T-helper 22 cell (primary cell): ENCODE measurements at regions not wholly inside any gene's neighbourhood (a gene's known extent, or its start where the extent isn't known, plus 50 kb on each side); places are given as distances from the start of the nearest gene placed in this dataset.

ENCODE experiments used
- DNase-seq: peaks from one replicate; pipeline ENCODE4 v3.0.0-alpha.2; 2020; ENCODE audit warnings: low read depth

GRCh38 chr3:124246376-124246775, 254.5 kb upstream of the ROPN1 start:
- no peak for DNase-seq

DNA sequence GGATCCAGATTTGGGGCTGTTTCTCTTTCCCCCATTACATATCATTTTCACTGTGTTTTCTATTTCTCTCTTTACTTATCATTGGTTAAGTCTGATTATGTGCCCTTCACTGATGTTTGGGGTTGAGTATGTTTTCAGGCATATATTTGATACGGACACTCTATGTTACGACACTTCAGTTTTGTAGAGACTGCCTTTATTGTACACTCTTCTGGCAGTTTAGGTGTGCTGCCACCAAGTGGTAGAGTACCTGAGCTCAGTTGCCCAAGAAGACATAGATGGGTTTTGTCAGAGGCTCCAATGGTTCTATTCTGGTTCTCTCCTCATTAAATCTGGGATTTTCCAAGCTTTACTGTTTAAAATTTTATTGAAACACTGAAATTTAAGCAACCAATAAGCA, 255.0 kb upstream of the ROPN1 start:
- DNase-seq = no peak

GRCh38 chr3:124248471-124249028, 256.6 kb upstream of the ROPN1 start:
- no peak for DNase-seq

- DNase-seq = no peak
Measured at GRCh38 chr3:124249038-124249437, 257.1 kb upstream of the ROPN1 start.

GRCh38 chr3:124250053-124250452, 258.1 kb upstream of the ROPN1 start:
- DNase-seq = no peak

- DNase-seq = no peak
Measured at GRCh38 chr3:124256156-124256555, 264.2 kb upstream of the ROPN1 start.

GRCh38 chr3:124256599-124256998, 264.7 kb upstream of the ROPN1 start:
- DNase-seq = no peak

DNA sequence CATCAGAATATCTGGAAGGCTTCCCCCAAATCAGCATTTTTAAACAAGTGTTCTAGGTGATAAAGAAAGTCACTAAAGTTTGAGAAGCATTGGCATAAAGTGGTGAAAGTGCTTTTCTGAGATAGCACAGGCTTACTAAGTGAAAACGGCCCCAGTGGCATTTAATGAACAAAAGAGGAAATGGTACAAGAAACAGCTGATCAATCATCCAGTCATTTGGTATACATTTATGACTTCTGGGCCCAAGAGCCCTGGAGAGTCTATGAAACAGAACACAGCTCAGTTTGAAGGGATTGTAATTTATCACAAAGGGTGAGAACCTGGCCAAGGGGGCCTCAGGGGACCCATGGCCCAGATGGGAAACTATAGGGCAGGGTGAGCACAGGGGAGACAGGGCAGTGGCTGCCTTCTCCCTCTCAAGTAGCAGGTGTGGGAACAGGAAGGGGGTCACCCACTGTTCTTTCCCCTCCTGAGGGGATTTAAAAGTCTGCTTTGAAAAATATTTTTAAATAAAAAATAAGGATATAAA, 265.5 kb upstream of the ROPN1 start:
- no peak for DNase-seq

- no peak for DNase-seq
Measured at GRCh38 chr3:124258057-124258500, 266.2 kb upstream of the ROPN1 start.

DNA sequence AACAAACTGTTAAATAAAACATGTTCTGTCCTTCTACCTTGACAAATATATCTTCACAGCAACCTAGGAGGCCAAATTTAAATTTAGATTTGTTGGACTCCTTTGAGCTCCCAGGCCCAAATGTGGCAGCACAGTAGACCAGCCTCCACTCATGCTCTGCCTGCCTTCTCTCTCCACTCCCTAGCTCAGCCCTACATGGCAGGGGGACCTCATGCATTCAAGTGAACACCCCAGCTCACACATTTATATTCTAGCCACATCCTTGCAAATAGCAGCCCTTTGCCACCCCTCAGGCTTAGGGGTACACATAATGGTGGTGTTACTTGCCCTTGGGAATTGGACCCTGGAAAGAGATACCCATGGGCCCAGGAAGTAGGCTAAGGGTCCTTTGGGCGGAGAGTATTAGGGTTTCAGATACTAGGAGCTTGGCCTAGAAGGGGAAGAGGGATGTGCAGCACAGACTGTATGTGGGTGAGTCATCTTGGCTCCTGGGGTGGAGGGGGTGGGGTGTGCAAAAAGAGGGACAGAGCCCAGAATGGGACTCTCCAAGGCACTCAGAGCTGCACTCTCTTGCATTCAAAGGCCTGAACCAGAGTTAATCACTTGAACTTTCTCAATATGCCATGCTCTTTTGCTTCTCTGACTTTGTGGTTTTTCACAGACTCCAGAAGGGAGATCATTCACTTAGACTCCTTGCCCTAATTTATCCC, 268.4 kb upstream of the ROPN1 start:
- DNase-seq = no peak

GRCh38 chr3:124261306-124261705, 269.4 kb upstream of the ROPN1 start:
- no peak for DNase-seq

- DNase-seq = no peak
Measured at GRCh38 chr3:124263168-124263567, 271.2 kb upstream of the ROPN1 start.

GRCh38 chr3:124264346-124264745, 272.4 kb upstream of the ROPN1 start:
- no peak for DNase-seq

DNA sequence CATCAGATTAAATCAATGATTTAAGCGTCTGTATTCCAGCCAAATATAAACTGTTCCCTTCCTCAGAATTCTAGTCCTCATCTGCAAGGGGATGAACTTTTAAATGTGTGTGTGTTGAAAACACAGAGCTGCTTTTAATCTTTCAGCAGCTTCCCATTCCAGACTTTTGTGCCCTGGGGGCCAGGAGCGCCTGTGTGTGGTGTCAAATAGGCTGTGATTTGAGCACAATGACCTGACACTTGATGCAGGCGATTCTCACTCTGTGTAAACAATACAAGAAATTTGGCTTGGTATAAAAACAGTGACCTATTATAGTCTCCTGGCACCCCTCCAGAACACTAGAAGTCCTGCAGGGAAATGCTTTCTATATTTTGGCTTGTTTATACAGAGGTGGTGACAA, 274.6 kb upstream of the ROPN1 start:
- DNase-seq = no peak

GRCh38 chr3:124267406-124267805, 275.5 kb upstream of the ROPN1 start:
- no peak for DNase-seq

- DNase-seq = no peak
Measured at GRCh38 chr3:124268355-124268754, 276.4 kb upstream of the ROPN1 start.

DNA sequence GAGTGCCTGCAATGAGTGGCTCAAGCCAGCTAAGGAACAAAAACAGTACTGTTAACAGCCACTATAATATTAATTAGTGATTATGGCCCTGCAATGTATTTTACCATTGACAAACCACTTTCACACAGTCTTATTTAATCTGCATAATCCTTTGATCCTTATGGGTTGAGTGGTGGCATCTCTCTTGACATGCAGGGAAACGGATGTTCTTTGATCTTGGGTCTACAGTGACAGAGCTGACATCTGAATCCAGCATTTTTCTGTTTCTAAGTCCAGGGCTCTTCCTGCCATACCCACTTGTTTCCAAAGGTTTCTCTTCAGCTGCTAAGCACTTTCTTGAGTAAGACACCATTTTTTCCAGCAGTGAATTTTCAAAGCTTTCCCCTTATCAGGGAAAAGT, 277.7 kb upstream of the ROPN1 start:
- DNase-seq = no peak

- no peak for DNase-seq
Measured at GRCh38 chr3:124272605-124273151, 280.8 kb upstream of the ROPN1 start.

- no peak for DNase-seq
Measured at GRCh38 chr3:124273651-124274050, 281.7 kb upstream of the ROPN1 start.

DNA sequence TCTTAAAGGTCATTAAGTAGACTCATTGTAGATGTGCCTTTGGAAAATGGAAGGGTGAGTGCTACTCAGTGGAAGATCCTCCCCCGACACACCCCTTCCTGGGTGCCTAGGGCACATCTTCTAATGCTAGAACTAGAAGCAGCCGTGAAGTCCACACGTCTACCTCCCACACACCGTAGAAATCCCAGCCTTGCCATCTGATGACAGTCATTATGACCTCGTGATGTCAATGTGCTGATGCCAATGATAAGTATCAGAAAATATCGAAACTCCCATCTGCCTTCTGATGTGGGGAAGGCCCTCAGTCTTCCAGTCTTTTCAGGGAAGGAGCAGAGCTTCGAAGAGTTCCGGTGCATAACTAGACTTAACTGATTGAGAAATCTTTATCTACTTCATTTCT, 282.1 kb upstream of the ROPN1 start:
- no peak for DNase-seq

- no peak for DNase-seq
Measured at GRCh38 chr3:124275412-124275811, 283.5 kb upstream of the ROPN1 start.

- no peak for DNase-seq
Measured at GRCh38 chr3:124276133-124276532, 284.2 kb upstream of the ROPN1 start.

DNA sequence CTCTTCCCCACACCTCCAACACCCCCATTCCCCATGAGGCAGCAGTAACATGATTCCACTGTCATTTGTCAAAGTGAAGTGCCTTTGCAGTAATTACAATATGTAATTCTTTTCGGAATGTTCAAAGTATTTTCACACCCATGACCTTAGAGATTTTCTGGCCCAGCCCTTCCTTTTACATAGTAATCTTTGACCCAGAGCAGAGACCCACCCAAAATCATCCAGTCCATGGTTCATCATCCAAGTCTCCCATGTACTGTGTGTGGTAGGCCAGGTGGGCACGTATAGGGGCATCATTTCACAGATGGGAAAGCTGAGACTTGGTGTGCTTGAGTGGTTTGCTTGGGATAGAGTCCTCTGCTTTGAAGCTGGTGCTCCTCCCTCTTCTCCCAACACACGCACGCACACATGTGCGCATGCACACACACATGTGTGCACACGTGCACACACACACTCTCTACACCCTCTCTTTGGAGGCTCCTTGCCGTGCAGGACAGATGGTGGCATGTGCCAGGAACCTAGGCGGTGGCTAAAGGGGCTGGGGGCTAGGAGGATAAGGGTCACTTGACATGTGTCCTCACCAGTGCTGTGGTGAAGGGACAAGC, 284.7 kb upstream of the ROPN1 start:
- no peak for DNase-seq
